DMS153 treated with DMSO at 0.1 percent for 48 hours (cell line): ENCODE measurements at regions not wholly inside any gene's neighbourhood (a gene's known extent, or its start where the extent isn't known, plus 50 kb on each side); places are given as distances from the start of the nearest gene placed in this dataset.
"Not testable (repeated sequence)": the region's sequence is repeated elsewhere in the genome, so short reads cannot be mapped to it uniquely, and the experiment has no call there.

ENCODE experiments used
- DNase-seq: peaks from one replicate; lab custom pipeline; 2025; ENCODE audit not compliant: unreplicated experiment; lab: John Stamatoyannopoulos, UW

DNA sequence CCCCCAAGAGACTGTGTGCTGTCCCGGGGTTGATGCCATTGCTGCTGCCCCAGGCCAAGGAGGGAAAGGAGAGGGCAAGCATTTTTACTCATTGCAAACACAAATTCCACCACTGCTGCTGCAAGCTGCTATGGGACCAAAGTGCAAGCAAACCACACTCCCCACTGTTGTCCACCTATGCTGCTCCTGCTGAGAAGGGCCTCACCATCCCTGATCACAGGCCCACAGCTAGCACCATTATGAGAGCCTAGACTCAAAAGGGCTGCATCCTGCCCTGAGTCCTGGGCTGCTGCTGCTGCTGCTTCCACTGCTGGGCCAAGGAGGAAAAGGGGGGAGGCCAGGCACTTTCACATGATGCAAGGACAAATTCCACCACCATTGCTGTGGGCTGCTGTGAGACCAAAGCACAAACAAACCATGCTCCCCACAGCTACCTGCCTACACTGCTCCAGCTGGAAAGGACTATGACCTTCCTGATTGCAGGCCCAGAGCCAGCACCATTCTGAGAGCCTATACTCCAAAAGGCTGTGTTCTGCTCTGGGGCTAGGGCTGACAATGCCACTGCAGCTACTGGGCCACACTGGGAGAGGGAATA, 218.2 kb upstream of the ZCCHC13 start:
- no peak for DNase-seq

DNA sequence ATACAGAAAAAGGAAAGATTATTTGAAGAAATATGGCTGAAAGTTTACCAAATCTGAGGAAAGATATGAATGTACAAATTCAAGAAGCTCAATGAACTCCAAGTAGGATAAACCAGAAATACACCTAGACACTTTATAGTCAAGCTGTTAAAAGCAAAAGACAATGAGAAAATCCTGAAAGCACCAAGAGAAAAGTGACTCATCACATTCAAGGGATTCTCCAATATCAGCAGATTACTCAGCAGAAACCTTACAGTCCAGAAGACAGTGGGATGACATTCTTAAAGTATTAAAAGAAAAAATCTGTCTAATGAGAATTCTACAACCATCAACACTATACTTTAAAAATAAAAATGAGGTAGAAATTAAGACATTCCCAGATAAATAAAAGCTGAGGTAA, 223.8 kb upstream of the ZCCHC13 start:
- no peak for DNase-seq

DNA sequence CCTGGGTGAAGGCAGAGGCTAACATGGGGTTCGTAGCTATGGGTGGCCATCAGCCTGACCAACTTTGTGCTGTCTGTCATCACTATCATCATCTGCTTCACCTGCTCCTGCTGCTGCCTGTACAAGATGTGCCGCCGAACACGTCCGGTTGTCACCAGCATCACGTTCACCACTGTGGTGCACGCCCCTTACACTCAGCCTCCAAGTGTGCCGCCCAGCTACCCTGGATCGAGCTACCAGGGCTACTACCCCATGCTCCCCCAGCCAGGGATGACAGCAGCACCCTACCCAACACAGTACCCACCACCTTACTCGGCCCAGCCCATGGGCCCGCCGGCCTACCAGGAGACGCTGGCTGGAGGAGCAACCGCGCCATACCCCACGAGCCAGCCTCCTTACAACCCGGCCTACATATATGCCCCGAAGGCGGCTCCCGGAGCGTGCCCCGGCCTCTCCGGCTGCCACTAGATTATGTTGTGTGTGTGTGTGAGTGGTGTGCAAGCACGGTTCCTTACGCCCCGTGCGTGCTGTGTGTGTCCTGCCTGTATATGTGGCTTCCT, 213.4 kb upstream of the XIST start:
- DNase-seq, result no peak

DNA sequence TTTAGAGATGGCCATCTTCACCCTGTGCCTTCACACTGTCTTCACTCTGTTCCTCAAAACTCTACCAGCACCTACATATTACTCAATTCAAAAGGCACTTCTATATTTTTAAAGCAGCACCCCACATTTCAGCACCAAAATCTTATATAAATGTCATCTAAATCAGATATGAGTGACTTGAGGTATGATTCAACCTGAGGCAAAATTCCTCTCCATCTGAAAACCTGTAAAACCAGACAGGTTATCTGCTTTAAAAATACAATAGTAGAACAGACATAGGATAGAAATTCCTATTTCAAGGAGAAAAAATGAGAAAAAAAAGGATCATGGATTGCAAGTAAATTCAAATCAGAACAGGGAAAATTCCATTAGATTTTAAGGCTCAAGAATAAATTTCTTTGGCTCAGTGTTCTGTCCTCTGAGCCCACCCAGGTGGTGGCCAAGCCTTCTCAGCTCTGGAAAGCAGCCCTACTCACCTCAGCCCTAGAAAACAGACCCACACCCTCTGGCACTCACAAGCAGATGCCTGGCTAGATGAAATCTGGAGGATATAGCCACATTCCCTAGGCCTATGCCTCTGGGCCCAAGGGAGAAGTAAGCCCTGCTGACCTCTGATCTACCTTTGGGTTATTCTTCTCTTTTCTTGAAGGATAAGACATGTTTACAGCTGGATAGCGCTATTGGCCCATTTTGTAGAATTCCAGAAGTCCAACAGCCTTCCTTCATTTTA, 211.1 kb upstream of the XIST start:
- DNase-seq, result no peak

DNA sequence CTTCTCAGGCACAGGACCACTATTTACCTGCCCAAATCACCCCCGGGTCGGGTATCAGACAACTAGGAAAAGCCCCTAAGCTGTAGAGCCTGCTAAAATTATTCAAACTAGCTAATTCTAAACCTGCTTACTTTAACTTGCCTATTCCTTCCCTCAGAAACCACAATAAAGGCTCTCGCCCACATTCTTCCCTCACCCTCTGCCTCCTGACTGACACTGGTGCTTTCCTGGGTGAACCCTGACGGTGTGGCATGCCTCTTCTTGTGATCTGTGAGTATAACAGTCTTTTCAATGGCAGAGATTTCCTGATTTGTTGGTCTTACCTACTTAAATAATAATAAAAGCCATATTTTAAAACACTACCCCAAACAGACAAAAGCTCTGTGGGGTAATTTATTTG, 209.4 kb upstream of the XIST start:
- DNase-seq, result no peak

DNA sequence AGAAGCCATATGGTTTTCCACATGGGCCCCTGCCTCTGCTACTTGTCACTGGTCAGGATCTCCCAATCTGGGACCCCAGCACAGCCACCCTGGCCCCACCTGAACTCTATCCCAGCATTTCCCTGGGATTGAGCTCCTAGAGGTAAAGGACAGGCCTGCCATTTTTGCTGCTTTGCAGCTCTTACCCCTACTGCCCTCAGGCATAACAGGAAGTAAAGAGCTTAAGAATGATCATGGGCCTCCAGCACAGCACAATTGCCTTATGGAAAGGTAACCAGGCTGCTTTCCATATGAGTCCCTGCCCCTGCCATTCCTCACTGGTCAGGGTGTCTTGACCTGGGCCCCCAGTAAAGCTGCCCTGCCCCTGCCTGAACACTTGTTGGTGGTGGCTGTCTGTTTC, 196.6 kb upstream of the XIST start:
- no peak for DNase-seq

DNA sequence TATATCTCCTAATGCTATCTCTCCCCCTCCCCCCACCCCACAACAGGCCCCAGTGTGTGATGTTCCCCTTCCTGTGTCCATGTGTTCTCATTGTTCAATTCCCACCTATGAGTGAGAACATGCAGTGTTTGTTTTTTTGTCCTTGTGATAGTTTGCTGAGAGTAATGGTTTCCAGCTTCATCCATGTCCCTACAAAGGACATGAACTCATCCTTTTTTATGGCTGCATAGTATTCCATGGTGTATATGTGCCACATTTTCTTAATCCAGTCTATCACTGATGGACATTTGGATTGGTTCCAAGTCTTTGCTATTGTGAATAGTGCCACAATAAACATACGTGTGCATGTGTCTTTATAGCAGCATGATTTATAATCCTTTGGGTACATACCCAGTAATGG, 181.6 kb upstream of the XIST start:
- not testable (repeated sequence) for DNase-seq

DNA sequence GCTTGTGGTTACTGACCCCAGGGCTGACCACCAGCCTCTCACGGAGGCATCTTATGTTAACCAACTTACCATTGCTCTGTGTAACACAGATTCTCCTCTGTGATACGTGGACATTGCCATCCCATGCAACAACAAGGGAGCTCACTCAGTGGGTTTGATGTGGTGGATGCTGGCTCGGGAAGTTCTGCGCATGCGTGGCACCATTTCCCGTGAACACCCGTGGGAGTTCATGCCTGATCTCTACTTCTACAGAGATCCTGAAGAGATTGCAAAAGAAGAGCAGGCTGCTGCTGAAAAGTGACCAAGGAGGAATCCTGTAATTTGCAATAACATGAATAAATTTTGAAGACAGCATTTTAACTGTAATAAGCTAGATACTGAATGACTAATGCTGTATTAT, 179.0 kb upstream of the XIST start:
- not testable (repeated sequence) for DNase-seq

DNA sequence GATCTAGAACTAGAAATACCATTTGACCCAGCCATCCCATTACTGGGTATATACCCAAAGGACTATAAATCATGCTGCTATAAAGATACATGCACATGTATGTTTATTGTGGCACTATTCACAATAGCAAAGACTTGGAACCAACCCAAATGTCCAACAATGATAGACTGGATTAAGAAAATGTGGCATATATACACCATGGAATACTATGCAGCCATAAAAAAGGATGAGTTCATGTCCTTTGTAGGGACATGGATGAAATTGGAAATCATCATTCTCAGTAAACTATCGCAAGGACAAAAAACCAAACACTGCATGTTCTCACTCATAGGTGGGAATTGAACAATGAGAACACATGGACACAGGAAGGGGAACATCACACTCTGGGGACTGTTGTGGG, 178.3 kb upstream of the XIST start:
- not testable (repeated sequence) for DNase-seq

DNA sequence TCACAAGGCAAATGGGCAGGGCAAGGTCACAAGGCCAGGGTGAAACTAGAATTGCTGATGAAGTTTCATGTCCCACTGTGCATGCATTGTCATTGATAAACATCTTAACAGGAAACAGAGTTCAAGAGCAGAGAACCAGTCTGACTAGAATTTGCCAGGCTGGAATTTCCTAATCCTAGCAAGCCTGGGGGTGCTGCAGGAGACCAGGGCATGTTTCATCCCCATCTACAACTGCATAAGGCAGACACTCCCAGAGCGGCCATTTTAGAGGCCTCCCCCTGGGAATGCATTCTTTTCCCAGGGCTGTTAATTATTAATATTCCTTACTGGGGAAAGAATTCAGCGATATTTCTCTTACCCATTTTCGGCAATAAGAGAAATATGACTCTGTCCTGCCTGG, 172.6 kb upstream of the XIST start:
- not testable (repeated sequence) for DNase-seq

DNA sequence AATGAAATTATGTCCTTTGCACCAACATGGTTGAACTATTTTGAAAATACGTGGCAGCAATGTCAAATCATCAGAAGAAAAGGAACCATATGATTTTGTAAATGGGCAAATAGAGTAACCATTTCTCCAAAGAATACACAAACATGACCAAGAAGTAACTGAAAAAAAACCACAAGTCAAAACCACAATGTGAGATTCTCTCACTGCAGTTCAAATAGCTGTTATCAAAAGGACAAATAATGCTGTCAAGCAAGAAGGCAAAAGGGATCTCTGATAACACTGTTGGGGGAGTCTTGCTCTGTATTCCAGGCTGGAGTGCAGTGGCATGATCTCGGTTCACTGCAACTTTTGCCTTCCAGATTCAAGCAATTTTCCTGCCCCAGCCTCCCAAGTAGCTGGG, 170.7 kb upstream of the XIST start:
- DNase-seq, result no peak

DNA sequence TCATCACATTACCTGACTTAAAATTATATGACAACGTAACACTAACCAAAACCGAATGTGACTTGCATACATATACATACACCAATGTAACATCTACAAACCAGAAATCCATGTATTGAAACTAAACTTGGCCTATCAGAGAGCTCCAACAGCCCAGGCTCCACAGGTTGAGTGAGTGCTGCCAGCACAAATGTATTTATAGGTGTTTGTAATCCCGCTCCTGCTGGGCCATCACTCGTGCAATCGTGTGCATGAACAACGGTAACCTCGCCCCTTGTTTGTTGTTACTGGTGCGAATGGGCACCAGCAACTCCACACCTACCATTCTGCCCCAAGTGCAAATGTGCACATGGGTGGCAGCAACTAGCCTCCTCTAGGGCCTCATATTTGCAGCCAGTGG, 165.7 kb upstream of the XIST start:
- DNase-seq, result no peak

DNA sequence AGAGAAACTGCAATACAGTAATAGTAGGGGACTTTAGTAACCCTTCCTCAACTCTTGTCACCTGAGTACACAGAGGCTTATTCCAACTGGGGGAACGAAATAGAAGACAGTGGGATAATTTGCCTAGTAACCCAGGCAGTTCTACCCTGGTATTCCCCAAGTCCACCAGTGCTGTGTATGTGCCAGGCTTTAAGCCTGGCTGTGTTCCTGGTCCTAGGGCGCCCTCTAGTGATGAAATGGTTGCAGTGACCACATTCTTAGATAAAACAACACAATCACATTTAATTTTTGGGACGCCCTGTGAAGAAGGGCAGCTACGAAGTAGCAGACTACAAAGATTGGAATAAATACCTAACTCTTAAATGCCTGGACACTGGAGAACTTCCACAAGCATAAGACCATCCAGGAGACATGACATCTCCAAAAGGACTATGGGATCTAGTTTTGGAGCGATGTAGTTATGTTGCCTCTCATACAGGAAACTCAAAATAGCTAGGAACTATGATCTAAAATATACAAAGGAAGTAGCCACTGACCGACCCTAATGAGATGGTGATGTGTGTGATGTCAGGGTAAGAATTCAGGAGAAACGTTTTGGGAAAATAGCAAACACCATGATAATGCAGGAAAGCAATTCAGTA, 163.0 kb upstream of the XIST start:
- DNase-seq, result no peak

DNA sequence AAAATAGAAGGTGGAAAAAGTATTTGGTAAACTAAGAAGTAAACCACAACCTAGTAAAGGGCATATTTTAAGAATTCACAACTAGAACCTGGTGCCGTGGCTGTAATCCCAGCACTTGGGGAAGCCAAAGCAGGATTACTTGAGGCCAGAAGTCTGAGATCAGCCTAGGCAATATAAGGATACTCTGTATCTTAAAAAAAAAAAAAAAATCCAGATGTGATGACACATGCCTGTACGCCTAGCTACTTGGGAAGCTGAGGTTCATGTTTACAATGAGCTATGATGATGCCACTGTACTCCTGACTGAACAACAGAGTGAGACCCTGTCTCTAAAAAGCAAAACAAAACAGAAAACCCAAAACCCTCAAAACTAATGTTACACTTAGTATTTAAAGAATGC, 156.5 kb upstream of the XIST start:
- DNase-seq, result no peak

DNA sequence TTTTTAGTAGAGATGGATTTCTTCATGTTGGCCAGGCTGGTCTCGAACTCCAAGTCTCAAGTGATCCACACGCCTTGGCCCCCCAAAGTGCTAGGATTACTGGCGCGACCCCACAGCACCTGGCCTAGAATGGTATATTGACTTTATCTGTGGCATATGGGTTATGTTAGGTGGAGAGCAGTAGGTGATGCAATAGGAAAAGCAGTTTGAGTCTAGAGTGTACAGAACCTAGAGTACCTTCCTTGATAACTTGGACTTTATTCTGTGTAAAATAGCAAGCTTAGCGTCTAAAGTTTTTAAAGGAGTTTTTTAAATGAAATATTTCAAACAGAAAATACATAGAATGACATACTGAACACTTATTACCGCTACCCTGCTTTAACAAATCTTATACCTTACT, 139.5 kb upstream of the XIST start:
- DNase-seq, result no peak

DNA sequence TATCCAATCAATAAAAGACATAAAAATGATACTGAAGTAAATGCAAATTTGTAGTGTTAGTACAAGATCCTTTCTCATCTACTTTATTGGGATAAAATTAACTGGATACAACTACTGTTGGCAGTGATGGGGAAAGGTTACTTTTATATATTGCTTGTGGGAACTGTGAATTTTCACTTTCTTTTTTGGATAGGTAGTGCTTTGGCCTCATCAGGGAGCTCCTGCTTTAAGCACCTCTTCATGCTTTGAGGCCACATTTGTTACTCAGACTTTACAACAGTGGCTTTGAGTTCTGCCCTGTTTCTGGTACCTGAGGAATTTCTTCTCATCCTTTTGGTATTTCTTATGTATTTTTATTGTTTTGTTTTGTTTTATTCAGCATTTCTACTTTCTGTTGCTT, 134.7 kb upstream of the XIST start:
- no peak for DNase-seq

DNA sequence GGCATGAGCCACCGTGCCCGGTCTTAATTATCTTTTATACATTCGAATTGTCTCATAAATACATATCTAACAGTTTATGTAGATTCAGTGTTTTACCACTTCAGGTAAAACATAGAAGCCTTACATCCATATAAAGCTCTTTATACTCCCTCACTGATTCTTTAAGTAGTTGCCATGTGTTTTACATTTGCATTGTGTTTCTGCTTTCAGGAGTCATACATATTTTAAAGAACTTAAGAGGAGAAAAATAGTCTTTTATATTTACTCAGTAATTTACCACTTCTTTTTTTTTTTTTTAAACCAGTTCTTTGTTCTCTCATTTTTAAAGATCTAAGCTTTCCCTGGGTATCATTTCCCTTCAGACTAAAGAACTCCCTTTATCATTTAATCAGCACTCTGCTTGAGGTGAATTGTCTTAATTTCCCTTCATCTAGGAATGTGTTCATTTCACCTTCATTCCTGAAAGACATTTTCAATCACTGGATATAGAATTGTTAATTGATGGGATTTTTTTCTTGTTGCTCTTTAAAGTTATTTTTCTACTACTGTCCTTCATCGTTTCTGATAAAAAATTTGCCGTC, 127.1 kb upstream of the XIST start:
- DNase-seq, result no peak

DNA sequence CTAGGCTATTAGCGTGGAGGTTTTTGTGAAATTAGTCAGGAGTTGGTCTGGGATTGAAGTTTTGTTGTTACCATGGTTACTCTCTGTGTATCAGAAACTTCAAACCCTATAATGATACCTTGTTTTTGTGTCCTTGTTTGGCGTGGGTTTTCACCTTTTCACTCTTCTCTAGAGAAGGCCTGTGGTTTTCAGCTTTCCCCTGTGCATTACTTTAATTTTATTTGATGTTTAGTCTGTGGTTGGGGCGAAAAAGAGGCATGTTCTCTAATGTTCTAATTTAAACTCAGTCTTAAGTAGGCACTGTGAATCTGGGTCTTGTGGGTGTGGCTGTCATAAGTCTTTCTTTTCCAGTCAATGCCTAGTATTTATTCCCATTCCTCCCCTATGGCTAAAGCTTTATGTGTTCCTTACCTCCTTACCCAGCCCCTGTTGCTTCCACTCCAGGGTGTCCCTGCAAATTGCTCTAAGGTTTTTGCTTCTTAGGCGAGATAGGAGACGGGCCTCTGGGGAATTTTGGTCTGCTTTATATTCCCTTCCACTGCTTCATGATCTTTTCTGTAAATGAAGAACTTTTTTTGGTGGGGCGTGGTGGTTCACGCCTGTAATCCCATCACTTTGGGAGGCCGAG, 125.1 kb upstream of the XIST start:
- DNase-seq, result no peak

DNA sequence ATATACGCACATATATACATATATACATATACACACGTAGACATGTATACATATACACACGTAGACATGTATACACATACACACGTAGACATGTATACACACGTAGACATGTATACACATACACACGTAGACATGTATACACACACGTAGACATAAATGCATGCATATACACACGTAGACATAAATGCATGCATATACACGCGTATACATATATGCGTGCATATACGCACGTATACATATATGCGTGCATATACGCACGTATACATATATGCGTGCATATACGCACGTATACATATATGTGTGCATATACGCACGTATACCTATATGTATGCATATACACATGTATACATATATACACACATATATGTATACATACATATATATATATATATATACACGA, 114.9 kb upstream of the XIST start:
- DNase-seq, result not testable (repeated sequence)

DNA sequence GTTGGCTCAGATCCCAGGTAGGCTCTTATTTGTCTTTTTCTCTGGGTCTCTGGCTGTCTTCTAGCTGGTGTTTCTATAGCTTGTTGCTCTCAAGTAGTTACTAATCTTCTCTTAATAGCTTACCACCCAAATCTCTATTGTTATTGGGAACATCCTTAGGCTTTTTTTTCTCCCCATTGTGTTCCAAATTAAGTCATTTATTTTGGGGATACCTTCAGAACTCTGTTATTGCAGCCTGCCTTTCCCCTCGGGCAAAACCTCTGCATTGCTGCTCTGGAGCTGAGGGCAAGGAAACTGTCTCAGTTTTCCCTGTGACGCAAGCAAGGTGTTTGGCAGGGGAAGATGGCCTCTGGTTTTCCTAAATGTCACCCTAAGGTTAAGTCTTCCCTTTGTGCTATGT, 113.3 kb upstream of the XIST start:
- DNase-seq, result no peak

DNA sequence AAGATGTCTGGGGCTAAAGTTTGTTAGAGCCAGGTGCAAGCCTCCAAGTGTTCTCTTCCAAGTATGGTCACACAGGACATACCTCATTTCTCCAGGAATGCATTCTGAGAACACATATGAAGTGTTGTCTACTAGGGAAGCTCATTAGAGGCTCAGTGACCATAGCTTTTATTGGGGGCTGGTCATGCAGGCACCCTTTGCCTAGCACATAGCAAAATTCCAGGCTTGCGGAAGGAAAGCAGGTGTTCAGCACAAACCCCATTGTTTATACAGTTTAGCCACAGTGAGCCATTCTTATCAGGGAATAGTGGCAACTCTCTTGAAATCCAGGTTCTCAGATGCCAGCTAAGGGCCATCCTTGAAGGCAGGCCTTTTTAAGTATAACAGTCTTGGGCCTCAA, 112.1 kb upstream of the XIST start:
- DNase-seq, result no peak

DNA sequence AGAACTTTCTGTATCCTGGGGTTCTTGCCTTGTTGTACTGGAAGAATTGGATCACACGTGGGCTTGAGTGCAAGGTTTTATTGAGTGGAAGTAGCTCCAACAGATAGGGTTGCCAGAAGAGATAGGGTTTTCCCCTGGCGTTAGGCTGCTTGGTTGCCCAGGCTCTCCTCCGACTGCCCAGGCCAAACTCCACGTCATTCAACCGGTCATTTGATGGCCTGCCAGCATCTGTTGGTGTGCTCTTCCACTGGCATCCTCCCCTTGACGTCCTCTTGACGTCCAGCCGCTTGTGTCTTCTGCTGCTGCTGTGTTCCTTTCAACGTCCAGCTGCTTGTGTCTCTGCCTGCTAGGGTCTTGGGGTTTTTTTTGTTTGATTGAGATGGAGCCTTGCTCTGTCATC, 111.2 kb upstream of the XIST start:
- DNase-seq, result no peak
